Hematopoietic multipotent progenitor cell treated with erythropoietin and hydrocortisone succinate and interleukin-3 and kit ligand, for 6 days (in vitro differentiated cells): ENCODE measurements at regions not wholly inside any gene's neighbourhood (a gene's known extent, or its start where the extent isn't known, plus 50 kb on each side); places are given as distances from the start of the nearest gene placed in this dataset.
"Not testable (repeated sequence)": the region's sequence is repeated elsewhere in the genome, so short reads cannot be mapped to it uniquely, and the experiment has no call there.

Experiments
- DNase-seq: peaks from one replicate; pipeline ENCODE4 v3.0.0-alpha.2; 2015

- no peak for DNase-seq
These were observed 144.4 kb upstream of the THUMPD2 start for GRCh38 chr2:39923455-39923854.

DNA sequence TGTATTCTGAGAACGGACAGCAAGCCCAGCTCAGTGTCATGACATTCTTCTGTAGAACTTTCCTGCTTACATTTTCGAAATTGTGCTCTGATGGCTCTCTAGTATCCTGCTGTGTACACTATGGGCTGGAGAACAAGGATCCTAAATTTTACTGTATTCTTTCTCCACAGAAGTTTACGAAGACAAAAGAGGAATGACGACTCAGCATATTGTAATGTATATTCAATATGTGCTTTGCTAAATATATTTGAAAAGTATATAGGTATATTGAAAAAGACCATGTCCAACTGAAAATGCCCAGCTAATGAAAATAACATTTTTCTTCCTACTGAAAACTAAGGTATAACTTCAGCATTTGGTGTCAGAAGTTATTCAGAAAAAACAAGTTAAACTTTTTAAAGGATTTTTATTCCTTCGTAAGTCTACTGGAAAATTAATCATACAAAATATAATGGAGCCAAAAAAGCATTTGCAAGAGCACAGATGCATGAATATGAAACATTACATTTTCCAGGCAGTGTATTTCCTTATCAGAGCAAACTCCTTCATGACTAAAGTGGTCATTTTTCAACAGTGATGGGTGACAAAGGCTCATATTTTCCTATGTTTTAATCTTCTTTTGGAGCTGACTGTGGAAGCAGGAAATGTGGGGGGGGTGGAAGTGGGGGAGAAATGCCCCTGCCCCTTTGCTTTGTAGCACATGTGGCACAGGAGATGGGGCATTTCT, 143.8 kb upstream of the THUMPD2 start:
- DNase-seq: no peak

GRCh38 chr2:39920307-39920801, 141.3 kb upstream of the THUMPD2 start:
- DNase-seq: no peak

DNA sequence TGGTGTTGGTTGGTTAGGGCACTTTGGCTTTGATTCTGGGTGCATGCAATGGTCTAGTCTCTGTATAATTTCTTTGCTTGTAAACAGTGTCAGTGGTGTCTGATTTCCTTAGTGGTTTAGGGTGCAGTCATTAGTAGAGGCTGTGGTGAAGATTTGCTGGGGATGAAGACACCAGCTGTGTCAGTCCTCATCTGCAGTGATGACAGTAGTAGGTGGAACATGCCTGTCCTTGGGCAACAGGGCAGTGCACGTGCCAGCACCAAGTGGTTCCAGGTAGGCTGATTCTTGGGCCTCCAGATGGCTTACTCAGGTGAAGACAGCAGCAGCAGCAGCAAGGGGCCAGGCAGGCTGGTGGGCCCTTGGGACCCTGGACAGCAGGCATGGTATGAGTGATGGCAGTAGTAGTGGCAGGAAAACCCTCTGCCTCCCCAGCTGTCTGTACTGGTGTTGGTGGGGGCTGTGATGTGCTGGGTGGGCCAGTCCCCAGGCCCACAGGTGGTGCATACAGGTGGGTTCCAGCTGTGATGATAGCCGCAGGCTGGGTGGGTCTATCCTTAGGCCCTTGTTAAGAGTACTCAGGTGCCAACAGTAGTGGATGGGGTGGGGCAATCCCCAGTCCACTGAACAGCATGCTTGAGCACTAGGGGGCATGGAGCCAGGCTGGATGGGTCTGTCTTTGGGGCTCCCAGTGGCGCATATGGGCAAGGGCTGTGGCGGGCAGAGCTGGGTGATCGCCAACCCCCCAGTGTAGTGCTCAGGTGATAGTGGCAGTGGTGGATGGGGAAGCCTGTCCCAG, 140.7 kb upstream of the THUMPD2 start:
- DNase-seq: no peak

- no peak for DNase-seq
These were observed 139.8 kb upstream of the THUMPD2 start for GRCh38 chr2:39918886-39919285.

DNA sequence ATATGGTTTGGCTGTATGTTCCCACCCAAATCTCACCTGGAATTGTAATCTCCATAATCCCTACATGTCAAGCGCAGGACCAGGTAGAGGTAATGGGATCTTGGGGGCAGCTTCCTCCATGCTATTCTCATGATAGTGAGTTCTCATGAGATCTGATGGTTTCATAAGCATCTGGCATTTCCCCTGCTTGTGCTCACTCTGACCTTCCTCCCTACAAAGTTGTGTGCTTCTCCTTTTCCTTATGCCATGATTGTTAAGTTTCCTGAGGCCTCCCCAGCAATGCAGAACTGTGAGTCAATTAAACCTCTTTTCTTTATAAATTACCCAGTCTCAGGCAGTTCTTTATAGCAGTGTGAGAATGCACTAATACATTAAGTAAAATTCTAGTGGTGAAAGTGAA, 138.3 kb upstream of the THUMPD2 start:
- DNase-seq: not testable (repeated sequence)

DNA sequence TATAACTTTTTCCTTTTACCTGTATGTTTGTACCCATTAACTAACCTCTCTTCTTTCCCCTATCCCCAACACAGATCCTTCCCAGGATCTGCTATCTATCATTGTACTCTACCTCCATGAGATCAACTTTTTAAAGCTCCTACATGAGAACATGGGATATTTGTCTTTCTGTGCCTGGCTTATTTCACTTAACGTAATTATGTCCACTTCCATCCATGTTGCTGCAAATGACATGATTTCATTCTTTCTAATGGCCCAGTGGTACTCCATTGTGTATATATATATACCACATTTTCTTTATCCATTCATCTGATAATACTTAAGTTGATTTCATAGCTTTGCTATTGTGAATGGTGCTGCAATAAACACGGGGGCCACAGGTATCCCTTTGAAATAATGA, 135.9 kb upstream of the THUMPD2 start:
- DNase-seq: no peak

DNA sequence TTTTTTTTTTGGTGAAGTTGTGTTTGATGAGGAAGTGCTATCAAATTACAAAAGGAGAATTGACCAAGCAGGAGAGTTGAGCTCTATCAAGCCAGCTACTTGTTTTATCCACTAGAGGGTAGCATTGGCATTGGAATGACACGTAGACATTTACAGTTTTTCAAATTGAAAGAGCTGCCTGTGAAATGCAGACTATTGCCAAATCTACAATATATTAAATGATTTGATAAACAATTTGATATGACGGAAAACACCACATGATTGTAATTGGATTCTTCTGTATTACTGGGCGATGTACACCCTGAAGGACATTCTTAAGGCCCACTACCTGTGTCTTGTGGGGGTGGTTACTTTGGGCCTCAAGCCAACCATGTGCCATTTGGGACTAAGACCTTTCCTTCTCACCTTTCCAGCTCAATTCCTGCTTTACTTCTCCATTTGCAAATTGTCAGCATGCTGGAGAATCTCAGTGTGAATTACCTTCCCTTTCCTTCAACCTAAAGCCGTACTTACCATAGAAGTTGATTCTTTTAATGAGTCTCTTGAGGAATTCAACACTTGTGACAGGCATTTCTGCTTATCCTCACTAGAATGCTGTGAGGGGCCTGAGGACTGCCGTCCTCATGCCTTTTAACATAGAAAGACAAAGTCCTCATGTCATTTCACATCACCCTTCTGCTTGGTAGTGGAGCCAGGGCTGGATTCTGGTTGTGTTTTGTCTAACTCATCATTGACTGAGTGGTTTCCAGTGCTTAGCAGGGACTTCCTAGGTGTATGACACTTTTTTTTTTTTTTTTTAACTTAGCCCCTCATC, 134.8 kb upstream of the THUMPD2 start:
- DNase-seq: peak; percentile 83

- DNase-seq: no peak
These were observed 123.0 kb upstream of the THUMPD2 start for GRCh38 chr2:39902103-39902502.

DNA sequence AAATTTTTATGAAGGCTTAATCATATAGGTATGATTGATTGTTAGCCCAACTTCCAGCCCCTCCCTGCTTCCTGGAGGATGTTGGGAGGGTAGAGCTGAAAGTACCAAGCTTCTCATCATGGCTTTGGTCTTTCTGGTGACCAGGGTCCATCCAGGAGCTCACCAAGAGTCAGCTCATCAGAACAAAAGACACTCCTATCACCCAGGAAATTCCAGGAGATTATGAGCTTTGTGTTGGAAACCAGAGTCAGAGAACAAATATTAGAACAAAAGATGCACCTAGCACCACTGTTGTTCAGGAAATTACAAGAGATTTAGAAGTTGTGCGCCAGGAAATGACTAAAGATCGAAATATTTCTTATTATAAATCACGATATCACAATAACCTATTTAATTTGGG, 119.9 kb upstream of the THUMPD2 start:
- DNase-seq: no peak

DNA sequence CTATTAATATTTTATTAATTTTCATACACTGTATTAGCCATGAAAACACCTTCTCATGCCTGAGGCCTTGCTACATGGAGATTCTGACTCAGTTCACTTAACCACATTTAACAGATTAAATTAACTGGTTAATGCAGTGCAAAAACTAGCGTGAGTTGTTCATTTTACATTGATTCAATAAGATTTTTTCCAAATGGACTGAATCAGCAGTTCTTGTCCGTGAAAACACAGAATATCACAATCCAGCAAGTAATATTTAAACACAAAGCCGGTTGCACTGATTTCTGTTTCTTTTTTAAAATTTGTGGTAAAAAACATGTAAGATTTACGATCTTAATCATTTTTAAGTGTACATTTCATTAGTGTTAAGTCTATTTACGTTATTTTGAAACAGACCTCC, 118.2 kb upstream of the THUMPD2 start:
- DNase-seq: no peak

DNA sequence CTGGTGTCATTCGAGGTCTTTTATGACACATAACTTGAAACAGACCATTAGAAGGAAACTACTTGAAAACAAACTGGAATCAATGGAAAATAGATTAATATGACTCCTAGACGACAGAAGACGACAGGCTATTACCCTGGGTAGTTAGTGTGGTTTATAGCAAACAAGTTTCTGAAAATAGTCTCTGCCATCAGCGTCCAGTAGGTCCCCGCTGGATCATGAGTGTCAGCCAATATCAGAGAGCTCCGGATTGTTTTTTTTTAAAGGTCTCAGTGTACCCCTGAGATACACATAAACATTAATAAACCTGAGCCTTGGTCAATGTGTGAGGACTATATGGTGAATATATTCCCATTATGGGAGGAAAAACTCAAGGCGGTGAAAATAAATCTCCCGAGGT, 115.0 kb upstream of the THUMPD2 start:
- no peak for DNase-seq

- no peak for DNase-seq
These were observed 114.6 kb upstream of the THUMPD2 start for GRCh38 chr2:39893616-39894015.

- DNase-seq: no peak
These were observed 102.9 kb upstream of the THUMPD2 start for GRCh38 chr2:39881948-39882347.

GRCh38 chr2:39881494-39881893, 102.4 kb upstream of the THUMPD2 start:
- no peak for DNase-seq

DNA sequence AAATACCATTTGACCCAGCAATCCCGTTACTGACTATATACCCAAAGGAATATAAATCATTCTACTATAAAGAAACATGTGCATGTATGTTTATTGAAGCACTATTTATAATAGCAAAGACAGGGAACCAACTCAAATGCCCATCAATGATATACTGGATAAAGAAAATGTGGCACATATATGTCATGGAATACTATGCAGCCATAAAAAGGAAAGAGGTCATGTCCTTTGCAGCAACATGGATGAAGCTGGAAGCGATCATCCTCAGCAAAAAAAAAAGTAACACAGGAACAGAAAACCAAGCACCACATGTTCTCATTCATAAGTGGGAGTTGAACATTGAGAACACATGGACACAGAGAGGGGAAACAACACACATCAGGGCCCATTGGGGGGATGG, 99.9 kb upstream of the THUMPD2 start:
- not testable (repeated sequence) for DNase-seq

DNA sequence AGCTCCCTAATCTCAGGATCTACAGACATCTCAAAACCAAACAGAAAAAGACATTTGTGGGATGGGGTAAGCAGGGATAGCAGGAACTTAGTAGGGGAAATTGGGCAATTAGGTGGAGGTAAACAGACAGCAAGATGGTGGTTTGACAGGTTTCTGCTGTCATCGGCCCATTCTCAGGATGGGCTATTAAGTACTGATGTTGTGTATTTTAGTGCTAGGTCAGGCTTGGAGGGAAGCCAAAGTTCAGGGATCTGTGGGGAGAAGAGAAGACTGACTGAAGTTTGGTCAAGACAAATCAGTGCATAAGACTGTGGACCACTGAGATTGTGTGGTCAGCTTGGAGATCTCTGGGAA, 96.8 kb upstream of the THUMPD2 start:
- DNase-seq: no peak

DNA sequence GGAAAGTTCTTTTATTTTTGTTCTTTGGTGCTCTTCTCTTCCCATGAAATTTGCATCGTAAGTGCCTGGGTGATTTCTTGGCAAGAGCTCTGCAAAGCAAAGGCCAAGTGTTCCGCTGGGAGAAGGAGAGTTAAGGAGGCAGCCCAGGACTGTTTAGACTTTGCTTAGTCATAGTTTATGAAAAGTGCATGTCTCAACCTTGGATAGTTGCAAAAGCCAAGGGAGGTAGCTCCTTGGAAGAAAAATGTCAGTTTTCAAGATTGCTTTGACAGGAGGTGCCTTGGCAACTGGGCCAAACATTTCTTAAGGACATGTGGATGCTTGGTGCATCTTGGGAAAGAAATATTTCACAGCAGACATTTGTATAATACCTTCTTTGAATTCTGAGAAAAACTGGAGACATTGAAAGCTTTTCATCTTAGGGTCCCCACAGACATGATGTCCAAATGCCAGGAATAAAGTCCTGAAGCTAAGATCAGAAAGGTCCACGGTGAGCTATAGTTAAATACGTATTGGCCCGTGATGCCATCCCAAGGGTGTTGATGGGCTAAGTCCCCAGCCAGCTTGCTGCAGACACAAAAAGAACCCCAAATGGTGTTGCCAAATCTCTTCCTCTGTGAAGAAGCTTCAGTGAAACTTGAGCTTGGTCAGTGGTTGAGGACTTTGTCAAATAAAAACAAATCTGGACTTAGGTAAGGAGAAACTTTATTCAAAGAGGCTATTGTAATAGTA, 96.3 kb upstream of the THUMPD2 start:
- DNase-seq: no peak

DNA sequence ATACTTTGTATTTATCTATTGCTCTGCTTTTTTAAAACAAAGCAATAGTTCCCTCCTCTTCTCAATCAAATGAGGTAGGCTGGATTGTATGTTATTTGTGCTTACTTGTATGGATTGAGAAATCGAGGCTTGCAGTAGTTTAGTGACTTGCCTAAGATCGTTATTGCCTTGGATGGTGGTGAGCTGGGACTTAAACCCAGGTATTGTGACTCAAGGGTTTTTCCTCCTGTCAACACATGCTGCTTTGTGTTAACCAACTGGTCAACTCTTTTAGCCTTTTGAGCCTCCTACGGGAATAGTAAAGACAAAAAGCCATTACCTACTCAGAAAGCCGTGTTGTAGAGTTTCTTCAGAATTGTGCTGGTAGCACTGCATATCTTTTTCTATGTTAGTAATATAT, 95.2 kb upstream of the THUMPD2 start:
- DNase-seq: no peak

DNA sequence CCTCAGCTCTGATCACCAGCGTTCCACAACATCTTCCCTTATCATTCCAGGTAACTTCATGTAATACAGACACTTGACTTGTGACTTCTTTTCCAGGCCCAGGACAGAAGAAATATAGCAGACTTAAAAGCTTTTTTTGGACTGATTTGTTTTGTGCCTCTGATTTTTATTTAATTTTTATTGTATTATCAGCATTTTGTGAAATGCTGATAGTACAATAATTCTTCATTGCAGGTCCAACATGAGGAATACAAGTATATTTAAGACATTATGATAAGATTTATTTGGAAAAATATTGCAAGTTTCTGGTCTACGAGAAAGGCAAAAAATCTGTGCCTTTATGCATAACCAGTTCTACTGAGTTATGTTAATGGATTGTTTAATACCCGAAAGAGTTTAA, 94.5 kb upstream of the THUMPD2 start:
- DNase-seq: no peak

GRCh38 chr2:39872748-39873147, 93.7 kb upstream of the THUMPD2 start:
- DNase-seq: no peak

- no peak for DNase-seq
These were observed 92.3 kb upstream of the THUMPD2 start for GRCh38 chr2:39871291-39871761.

DNA sequence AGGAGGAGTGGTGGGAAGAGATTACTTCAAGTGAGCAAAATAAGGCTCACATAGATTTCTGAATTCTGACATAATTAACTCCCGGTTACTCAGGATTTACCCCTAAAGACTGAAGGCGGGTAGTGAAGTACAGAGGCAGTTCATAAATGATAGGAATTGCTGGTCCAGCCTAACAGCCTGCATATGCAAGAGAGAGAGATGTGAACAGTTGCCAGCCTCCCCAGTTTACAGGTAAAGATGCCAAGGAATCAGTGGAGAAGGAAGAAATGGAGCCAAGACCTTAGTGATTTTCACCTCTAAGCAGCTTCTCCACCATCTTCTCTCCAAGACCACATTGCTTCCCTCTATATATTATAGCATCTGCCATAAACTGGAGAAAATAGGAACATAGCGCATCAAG, 91.8 kb upstream of the THUMPD2 start:
- no peak for DNase-seq
